HepG2 (cell line): ENCODE measurements at regions not wholly inside any gene's neighbourhood (a gene's known extent, or its start where the extent isn't known, plus 50 kb on each side); places are given as distances from the start of the nearest gene placed in this dataset.

Source experiments
- ATAC-seq: fragments of 200-7000 bp; cut with Tn5 transposase; 3 replicates; pipeline ENCODE4 v1.9.1; 2020; ENCODE audit warnings: mild to moderate bottlenecking, moderate library complexity
- BruUV-seq: library from RNA; stranded (reverse); fragments of 400-500 nt; replicated peaks from 2 replicates; lab custom pipeline; 2021; lab: Mats Ljungman, UMichigan
- CTCF ChIA-PET: fragments of 300-600 bp; formaldehyde crosslinking; extraction: SDS; loops from one replicate; lab custom pipeline; 2021; ENCODE audit warnings: low total read pairs, inconsistent platforms, low intra/inter-chr PET ratio; lab: Yijun Ruan, JAX
- POLR2A ChIA-PET: fragments of 350-600 bp; sonication (Branson Sonifier 250); formaldehyde crosslinking; loops from one replicate; lab custom pipeline; 2020; ENCODE audit warnings: antibody characterized with exemption, inconsistent platforms; lab: Yijun Ruan, JAX
- DNase-seq: peaks from one replicate; pipeline ENCODE4 v3.0.0-alpha.2; 2015; ENCODE audit warnings: low spot score
- FAIRE-seq: peaks from 3 replicates; lab custom pipeline; 2011; peaks lifted over from hg19 to GRCh38; lab: Jason Lieb, UNC
- H2AFZ ChIP-seq: one replicate; pipeline ENCODE4 v1.6.1; 2011; ENCODE audit warnings: low read length, inconsistent platforms
- H3K27ac ChIP-seq: fragments of 300-600 bp; 3 replicates; pipeline ENCODE4 v1.8.0; 2011; ENCODE audit warnings: mixed run types, mild to moderate bottlenecking, mixed read lengths, low read length, inconsistent platforms; ENCODE audit not compliant: insufficient read depth; ENCODE audit errors: extremely low read length
- H3K27me3 ChIP-seq, 2 experiments: fragments of 200-600 bp in 1 of 2; 2 replicates in 1 of 2; 3 replicates in 1 of 2; pipeline versions ENCODE4 v1.6.0 to v1.8.0; 2011; ENCODE audit warnings: low read length in 2 of 2, mild to moderate bottlenecking in 2 of 2, moderate library complexity in 2 of 2, inconsistent platforms in 1 of 2; ENCODE audit not compliant: insufficient read depth in 2 of 2, control insufficient read depth in 1 of 2
- H3K36me3 ChIP-seq, 2 experiments: fragments of 200-600 bp in 1 of 2; replicated peaks in 1 of 2; 2 replicates in 1 of 2; 3 replicates in 1 of 2; pipeline versions ENCODE4 v1.5.1 to v1.8.0; 2011; ENCODE audit warnings: low read length in 2 of 2, inconsistent platforms in 1 of 2; ENCODE audit not compliant: insufficient read depth in 2 of 2, control insufficient read depth in 1 of 2
- H3K4me1 ChIP-seq: 2 replicates; pipeline ENCODE4 v1.5.1; 2012; ENCODE audit warnings: low read length, inconsistent platforms; ENCODE audit not compliant: insufficient read depth
- H3K4me2 ChIP-seq: 2 replicates; pipeline ENCODE4 v1.6.0; 2011; ENCODE audit warnings: low read depth, low read length, inconsistent platforms
- H3K4me3 ChIP-seq, 3 experiments: fragments of 200-600 bp in 1 of 3; sonication (generic), shearing (Covaris generic) in 1 of 3; replicated peaks in 1 of 3; 2 replicates each; pipeline ENCODE4 v1.5.1; 2011 to 2016; ENCODE audit warnings: low read length in 3 of 3, inconsistent platforms in 2 of 3, low read depth in 2 of 3, mild to moderate bottlenecking in 2 of 3, control low read depth in 1 of 3, mixed read lengths in 1 of 3; ENCODE audit not compliant: insufficient read depth in 1 of 3
- H3K79me2 ChIP-seq: one replicate; pipeline ENCODE4 v1.6.1; 2011; ENCODE audit warnings: low read length, inconsistent platforms; ENCODE audit not compliant: insufficient read depth
- H3K9ac ChIP-seq: 2 replicates; pipeline ENCODE4 v1.6.0; 2011; ENCODE audit warnings: mild to moderate bottlenecking, low read depth, low read length, inconsistent platforms; ENCODE audit not compliant: insufficient read depth
- H3K9me3 ChIP-seq: 2 replicates; pipeline ENCODE4 v1.5.1; 2012; ENCODE audit warnings: mild to moderate bottlenecking, low read length
- H4K20me1 ChIP-seq: 2 replicates; pipeline ENCODE4 v1.6.0; 2011; ENCODE audit warnings: inconsistent platforms, mild to moderate bottlenecking, low read length, moderate library complexity; ENCODE audit not compliant: insufficient read depth
- CREB1 ChIP-seq, 2 experiments: fragments of 450-650 bp in 1 of 2; IDR thresholded peaks; 2 replicates each; pipeline ENCODE4 v1.6.1; 2016 to 2017; ENCODE audit warnings: control low read depth in 1 of 2, mild to moderate bottlenecking in 1 of 2, missing compliant biosample characterization in 1 of 2, missing genetic modification characterization in 1 of 2
- FOSL2 ChIP-seq: sonication (generic); formaldehyde crosslinking; IDR thresholded peaks from 2 replicates; pipeline ENCODE4 v1.4.0; 2020; ENCODE audit warnings: missing genetic modification reagents
- FOXJ3 ChIP-seq: sonication (generic); formaldehyde crosslinking; IDR thresholded peaks from 2 replicates; pipeline ENCODE4 v1.4.0; 2020; ENCODE audit warnings: missing genetic modification reagents, mild to moderate bottlenecking, borderline replicate concordance
- HMGXB4 ChIP-seq, 2 experiments: sonication (generic) in 1 of 2; formaldehyde crosslinking in 1 of 2; IDR thresholded peaks; 2 replicates each; pipeline versions ENCODE4 v1.4.0 to v1.6.1; 2018 to 2020; ENCODE audit warnings: missing genetic modification reagents in 2 of 2, borderline replicate concordance in 1 of 2, low read depth in 1 of 2, mild to moderate bottlenecking in 1 of 2, missing biosample characterization in 1 of 2
- KLF9 ChIP-seq: IDR thresholded peaks from 2 replicates; pipeline ENCODE4 v1.6.1; 2016; ENCODE audit warnings: low read depth
- PBX2 ChIP-seq: IDR thresholded peaks from 2 replicates; pipeline ENCODE4 v1.6.1; 2016; ENCODE audit warnings: control low read depth
- TCF7L2 ChIP-seq: IDR thresholded peaks from 2 replicates; pipeline ENCODE4 v1.6.1; 2011; ENCODE audit warnings: mild to moderate bottlenecking, low read depth, low read length, moderate library complexity
- TFDP2 ChIP-seq: sonication (generic); formaldehyde crosslinking; IDR thresholded peaks from 2 replicates; pipeline ENCODE4 v1.4.0; 2020; ENCODE audit warnings: missing genetic modification reagents
- ZNF282 ChIP-seq: fragments of 450-650 bp; IDR thresholded peaks from 2 replicates; pipeline ENCODE4 v1.6.1; 2018; ENCODE audit not compliant: partially characterized antibody
- ZNF512 ChIP-seq: sonication (generic); formaldehyde crosslinking; IDR thresholded peaks from 2 replicates; pipeline ENCODE4 v1.4.0; 2020; ENCODE audit warnings: mild to moderate bottlenecking, missing genetic modification reagents
- ZNF598 ChIP-seq: sonication (generic); formaldehyde crosslinking; IDR thresholded peaks from 2 replicates; pipeline ENCODE4 v1.5.1; 2020; ENCODE audit warnings: mild to moderate bottlenecking, missing genetic modification reagents, borderline replicate concordance
- in situ Hi-C: cut with HindIII; loops from 2 replicates; pipeline ENCODE4 v1.10.0; 2017; ENCODE audit warnings: low pct_unique_long_range_greater_than_20kb; ENCODE audit not compliant: extremely low pct_ligation_motif_present
- intact Hi-C: fragments of 100-400 bp; cut with micrococcal nuclease; formaldehyde crosslinking; loops from one replicate; pipeline ENCODE4 v1.10.0; 2022; ENCODE audit not compliant: unreplicated experiment

- TF ChIP-seq HMGXB4 (CRISPR knock-in tag; IDR thresholded peaks at IDR 0.05; ENCODE audit: borderline replicate concordance in 1 of 2, low read depth in 1 of 2) (no peak), PBX2 (CRISPR knock-in tag) (no peak)
- TF ChIP-seq, all 625 proteins: peak for 0
These were observed 86.3 kb downstream of the OTX2 start (continued) for GRCh38 chr14:56724013-56724412.

- H2AFZ ChIP-seq: no peak overlapping the region
- CTCF ChIA-PET: no interaction called here
- DNase-seq (no peak), ATAC-seq (no peak), FAIRE-seq (no peak)
- TF ChIP-seq ZNF512 (CRISPR knock-in tag) (no peak), TCF7L2 (no peak), FOSL2 (no peak), ZNF282 (no peak), TFDP2 (CRISPR knock-in tag) (no peak), ZNF598 (CRISPR knock-in tag) (no peak), FOXJ3 (CRISPR knock-in tag) (no peak), CREB1 (IDR thresholded peaks at IDR 0.05) (no peak), CREB1 (CRISPR knock-in tag; IDR thresholded peaks at IDR 0.05) (no peak), KLF9 (no peak)
- no peak overlapping the region for H3K9ac ChIP-seq
- H4K20me1 ChIP-seq: no peaks in the 10 kb centered on the region
- H3K27ac ChIP-seq: no peak overlapping the region
- POLR2A ChIA-PET: no interaction called here
- H3K4me3 ChIP-seq: no peak overlapping the region
- no peak overlapping the region for H3K4me2 ChIP-seq
- H3K79me2 ChIP-seq: no peaks in the 10 kb centered on the region
- peaks cover 7% of the 10 kb centered on the region for H3K4me1 ChIP-seq
- H3K9me3 ChIP-seq: no peaks in the 10 kb centered on the region
- no peaks in the 10 kb centered on the region; a peak in 1 of 5 replicates for H3K27me3 ChIP-seq
- H3K36me3 ChIP-seq: no peaks in the 10 kb centered on the region
- BruUV-seq: no TSS peak
- intact Hi-C loops (no loop called here), in situ Hi-C loops (no loop called here)
These were observed 86.9 kb downstream of the OTX2 start for GRCh38 chr14:56723418-56723817.
